GM19023 (cell line): ENCODE measurements at regions not wholly inside any gene's neighbourhood (a gene's known extent, or its start where the extent isn't known, plus 50 kb on each side); places are given as distances from the start of the nearest gene placed in this dataset.
"Not testable (repeated sequence)": the region's sequence is repeated elsewhere in the genome, so short reads cannot be mapped to it uniquely, and the experiment has no call there.

Experiments used
- ATAC-seq: cut with Tn5 transposase; IDR thresholded peaks from one replicate; pipeline ENCODE4 v1.9.1; 2021; ENCODE audit warnings: mild to moderate bottlenecking, moderate library complexity; ENCODE audit not compliant: unreplicated experiment

- no peak for ATAC-seq
These were observed 258.1 kb downstream of the PCNX1 start for GRCh38 chr14:71165121-71166031.

DNA sequence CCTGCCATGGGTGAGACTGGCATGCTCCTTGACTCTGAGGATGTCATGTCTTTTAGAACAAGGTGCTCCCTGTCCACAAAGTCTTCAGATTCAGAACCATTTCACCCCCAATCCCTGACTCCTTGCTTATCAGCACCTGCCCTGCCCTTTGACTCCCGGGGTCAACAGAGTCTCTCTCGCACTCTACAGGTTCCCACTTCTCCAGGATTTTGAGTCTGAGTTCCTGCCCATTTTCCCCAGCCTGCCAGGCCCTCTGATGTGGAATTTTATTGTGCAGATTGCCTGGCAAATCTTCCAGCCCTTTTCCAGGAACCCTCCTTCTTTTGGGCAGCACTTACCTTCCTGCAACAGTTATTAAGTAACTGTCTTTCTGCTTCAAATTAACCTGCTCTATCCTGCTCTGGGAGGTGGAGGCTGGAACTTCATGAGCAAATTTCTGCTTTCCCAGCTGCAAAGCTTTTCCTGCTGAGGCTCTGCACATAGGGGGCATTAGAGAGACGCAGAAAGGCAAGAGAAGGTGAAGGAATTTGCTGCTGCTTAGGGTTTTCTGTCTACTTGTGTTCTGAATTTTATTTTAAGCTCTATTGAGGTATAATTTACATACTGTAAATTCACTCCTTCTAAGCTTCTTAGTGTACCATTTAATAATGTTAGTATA is 259.1 kb downstream of the PCNX1 start:
- ATAC-seq = no peak

DNA sequence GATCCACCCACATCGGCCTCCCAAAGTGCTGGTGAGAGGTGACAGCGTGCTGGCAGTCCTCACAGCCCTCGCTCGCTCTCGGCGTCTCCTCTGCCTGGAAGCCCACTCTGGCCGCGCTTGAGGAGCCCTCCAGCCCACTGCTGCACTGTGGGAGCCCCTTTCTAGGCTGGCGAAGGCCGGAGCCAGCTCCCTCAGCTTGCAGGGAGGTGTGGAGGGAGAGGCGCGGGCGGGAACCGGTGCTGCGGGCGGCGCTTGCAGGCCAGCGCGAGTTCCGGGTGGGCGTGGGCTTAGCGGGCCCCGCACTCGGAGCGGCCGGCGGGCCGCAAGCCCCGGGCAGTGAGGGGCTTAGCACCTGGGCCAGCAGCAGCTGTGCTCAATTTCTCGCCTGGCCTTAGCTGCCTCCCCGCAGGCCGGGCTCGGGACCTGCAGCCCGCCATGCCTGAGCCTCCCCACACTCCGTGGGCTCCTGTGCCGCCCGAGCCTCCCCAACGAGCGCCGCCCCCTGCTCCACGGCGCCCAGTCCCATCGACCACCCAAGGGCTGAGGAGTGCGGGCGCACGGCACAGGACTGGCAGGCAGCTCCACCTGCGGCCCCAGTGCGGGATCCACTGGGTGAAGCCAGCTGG is 260.2 kb downstream of the PCNX1 start:
- not testable (repeated sequence) for ATAC-seq

DNA sequence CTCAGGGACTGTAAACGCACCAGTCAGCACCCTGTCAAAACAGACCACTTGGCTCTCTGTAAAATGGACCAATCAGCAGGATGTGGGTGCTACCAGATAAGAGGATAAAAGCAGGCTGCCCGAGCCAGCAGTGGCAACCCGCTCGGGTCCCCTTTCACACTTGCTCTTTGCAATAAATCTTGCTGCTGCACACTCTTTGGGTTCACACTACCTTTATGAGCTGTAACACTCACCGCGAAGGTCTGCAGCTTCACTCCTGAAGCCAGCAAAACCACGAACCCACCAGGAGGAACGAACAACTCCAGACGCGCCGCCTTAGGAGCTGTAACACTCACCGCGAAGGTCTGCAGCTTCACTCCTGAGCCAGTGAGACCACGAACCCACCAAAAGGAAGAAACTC is 260.9 kb downstream of the PCNX1 start:
- ATAC-seq = not testable (repeated sequence)

GRCh38 chr14:71168564-71169427 is 261.5 kb downstream of the PCNX1 start:
- no peak for ATAC-seq

- no peak for ATAC-seq
These were observed 262.6 kb downstream of the PCNX1 start for GRCh38 chr14:71169861-71170260.

- no peak for ATAC-seq
These were observed 268.2 kb downstream of the PCNX1 start for GRCh38 chr14:71175491-71175890.

- no peak for ATAC-seq
These were observed 271.8 kb downstream of the PCNX1 start for GRCh38 chr14:71179066-71179465.

- no peak for ATAC-seq
These were observed 273.1 kb downstream of the PCNX1 start for GRCh38 chr14:71180397-71180796.

- ATAC-seq = no peak
These were observed 274.1 kb downstream of the PCNX1 start for GRCh38 chr14:71181215-71182003.

DNA sequence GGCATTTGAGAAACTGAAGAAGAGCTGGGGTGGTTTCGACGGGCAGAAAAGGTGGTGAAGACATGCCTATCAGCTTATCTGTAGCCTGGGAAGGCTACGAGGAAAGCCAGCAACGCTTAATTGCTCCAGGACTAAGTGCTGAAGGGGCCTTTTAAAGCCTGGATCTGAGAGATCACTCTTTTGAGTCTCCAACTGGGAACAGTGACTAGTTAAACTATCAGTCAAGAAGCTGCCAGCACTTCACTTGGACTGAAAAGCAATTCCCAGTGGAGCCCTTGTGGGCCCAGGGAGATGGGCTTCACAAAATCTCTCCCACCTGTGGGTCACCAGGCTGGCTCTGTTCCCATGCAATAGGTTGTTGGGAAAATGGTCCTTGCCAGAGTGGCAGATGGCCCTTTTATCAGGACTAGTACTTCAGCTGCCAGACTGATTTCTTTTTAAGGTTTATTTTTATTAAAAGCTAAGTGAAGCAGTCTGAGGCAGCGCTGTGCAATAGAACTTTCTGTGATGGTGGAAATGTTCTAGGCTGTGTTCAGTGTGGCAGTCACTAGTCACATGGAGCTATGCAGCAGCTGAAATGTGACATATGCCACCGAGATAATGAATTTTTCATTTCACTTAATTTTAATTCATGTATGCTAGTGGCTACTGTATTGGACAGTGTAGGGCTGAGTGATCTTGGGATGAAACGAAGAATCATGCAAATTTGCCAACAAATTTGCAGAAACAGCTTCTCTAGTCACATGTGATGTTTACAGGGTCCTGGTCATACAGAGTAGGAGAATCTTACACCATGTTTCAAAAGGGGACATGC is 276.8 kb downstream of the PCNX1 start:
- no peak for ATAC-seq

DNA sequence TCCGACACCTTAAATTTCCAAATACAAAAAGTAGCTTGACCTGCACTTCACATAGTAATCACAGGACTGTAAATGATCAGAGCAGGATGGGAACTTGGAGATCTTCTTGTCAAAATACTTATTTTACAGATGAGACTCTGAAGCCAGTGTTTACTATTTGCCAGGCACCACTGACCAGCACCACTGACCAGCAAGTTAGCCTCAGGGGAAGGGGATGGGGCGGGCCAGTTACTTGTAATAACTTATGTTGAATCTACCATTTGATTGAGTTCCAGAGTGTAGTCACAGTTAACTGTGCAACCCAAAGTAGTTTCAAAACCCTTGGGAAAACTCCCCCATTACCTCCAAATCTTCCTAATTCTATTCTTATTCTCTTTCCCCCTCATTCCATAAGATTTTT is 278.4 kb downstream of the PCNX1 start:
- ATAC-seq = no peak

GRCh38 chr14:71187633-71188356 is 280.5 kb downstream of the PCNX1 start:
- no peak for ATAC-seq

DNA sequence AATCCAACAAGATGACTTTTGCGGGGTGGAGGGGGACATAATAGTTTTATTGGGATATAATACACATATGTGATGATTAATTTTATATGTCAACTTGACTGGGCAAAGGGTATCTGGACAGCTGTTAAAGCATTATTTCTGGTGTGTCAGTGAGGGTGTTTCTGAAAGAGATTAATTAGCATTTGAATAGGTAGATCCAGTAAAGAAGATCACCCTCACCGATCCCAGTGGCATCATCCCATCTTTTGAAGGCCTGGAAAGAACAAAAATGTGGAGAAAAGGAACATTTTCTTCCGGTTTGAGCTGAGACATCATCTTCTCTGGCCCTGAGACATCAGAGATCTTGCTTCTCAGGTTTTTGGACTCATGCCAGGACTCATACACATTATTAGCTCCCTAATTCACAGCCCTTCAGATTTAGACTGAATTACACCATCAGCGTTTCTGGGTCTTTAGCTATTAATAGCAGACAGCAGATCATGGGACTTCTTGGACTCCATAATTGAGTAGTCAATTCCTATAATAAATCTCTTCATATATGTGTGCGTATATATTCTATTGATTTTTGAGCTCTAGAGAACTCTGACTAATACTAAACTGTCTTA is 283.6 kb downstream of the PCNX1 start:
- no peak for ATAC-seq

DNA sequence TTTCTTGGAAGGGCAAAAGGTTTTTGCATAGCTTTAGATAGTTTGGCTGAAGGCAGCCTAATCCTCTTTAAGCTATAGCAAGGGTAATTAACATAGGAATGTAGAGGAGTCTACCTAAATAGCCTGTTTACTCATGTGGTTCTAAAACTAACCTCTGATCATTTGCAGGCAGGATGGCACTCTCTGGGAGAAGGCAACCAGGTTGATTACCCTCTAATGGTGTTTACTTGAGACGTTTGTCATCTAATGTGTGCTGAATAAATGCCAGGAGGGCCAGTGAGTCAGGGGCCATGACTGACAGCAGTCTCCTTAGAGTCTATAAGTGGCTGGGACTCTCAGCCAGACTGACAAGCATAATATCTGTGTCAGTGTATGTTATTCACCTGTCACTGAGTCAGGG is 286.4 kb downstream of the PCNX1 start:
- no peak for ATAC-seq

DNA sequence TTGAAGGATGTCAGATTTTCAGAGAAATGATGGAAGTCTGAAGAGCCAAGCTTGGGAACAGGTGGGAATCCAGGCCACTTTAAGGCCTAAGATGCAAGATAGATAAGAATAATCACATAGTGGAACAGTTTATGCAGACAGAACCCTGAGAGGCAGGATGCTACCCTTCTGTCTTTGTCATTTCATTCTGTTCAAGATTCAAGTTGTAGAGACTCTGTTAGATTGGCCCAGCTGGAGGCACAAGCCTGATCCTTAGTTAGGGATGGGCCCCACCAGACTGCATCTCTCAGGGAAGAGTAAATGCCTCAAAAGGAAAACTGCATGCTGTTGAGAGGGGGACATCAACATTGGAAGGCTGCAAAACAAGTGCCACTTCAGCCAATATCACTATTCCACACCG is 287.0 kb downstream of the PCNX1 start:
- no peak for ATAC-seq

DNA sequence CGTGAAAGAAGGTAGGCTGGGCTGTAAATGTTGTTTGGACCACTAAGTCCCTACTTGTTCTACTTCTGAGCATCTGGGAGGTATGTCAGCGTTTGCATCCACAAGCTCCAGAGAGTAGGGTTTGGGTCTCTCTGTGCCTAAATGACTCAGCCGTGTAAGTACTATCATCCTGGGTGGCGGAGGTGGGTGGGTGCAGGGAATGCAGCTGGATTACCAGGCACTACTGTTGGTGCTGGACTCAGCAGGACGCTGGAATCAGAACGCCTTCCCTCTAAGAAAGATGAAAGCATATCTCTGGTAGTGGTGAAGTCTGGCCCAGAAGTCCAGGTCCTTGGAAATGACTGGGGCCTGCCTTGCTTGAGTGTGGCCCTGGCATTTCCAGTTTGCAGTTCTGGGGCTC is 289.7 kb downstream of the PCNX1 start:
- ATAC-seq = no peak

- ATAC-seq = no peak
These were observed 291.4 kb downstream of the PCNX1 start for GRCh38 chr14:71198687-71199086.
